Activated CD8-positive, alpha-beta memory T cell treated with anti-CD3 and anti-CD28 coated beads, Interleukin-2, amount 50 U/mL, for 1 hour (primary cell): ENCODE measurements at regions not wholly inside any gene's neighbourhood (a gene's known extent, or its start where the extent isn't known, plus 50 kb on each side); places are given as distances from the start of the nearest gene placed in this dataset.
"Not testable (repeated sequence)": the region's sequence is repeated elsewhere in the genome, so short reads cannot be mapped to it uniquely, and the experiment has no call there.

Source experiments
- DNase-seq: peaks from one replicate; pipeline ENCODE4 v3.0.0-alpha.2; 2020; ENCODE audit errors: extremely low read depth

GRCh38 chr16:26391833-26392232 lies 674.9 kb upstream of the C16orf82 start:
- no peak for DNase-seq

- DNase-seq, result no peak
Observed at GRCh38 chr16:26394409-26394808, 672.3 kb upstream of the C16orf82 start.

- no peak for DNase-seq
Observed at GRCh38 chr16:26395700-26396099, 671.0 kb upstream of the C16orf82 start.

- DNase-seq, result no peak
Observed at GRCh38 chr16:26396511-26397235, 670.1 kb upstream of the C16orf82 start.

GRCh38 chr16:26413780-26414179 lies 652.9 kb upstream of the C16orf82 start:
- DNase-seq, result no peak

- not testable (repeated sequence) for DNase-seq
Observed at GRCh38 chr16:26419458-26419857, 647.3 kb upstream of the C16orf82 start.

- no peak for DNase-seq
Observed at GRCh38 chr16:26430618-26431017, 636.1 kb upstream of the C16orf82 start.

GRCh38 chr16:26433807-26434206 lies 632.9 kb upstream of the C16orf82 start:
- no peak for DNase-seq

- no peak for DNase-seq
Observed at GRCh38 chr16:26441178-26441577, 625.5 kb upstream of the C16orf82 start.

- no peak for DNase-seq
Observed at GRCh38 chr16:26442321-26442720, 624.4 kb upstream of the C16orf82 start.

GRCh38 chr16:26447570-26447969 lies 619.2 kb upstream of the C16orf82 start:
- no peak for DNase-seq

- no peak for DNase-seq
Observed at GRCh38 chr16:26453215-26453614, 613.5 kb upstream of the C16orf82 start.

GRCh38 chr16:26454102-26454501 lies 612.6 kb upstream of the C16orf82 start:
- DNase-seq, result no peak

GRCh38 chr16:26456074-26456473 lies 610.7 kb upstream of the C16orf82 start:
- no peak for DNase-seq

GRCh38 chr16:26457095-26457494 lies 609.6 kb upstream of the C16orf82 start:
- no peak for DNase-seq

- DNase-seq, result no peak
Observed at GRCh38 chr16:26457882-26458281, 608.8 kb upstream of the C16orf82 start.

- no peak for DNase-seq
Observed at GRCh38 chr16:26464576-26465266, 602.0 kb upstream of the C16orf82 start.

- DNase-seq, result not testable (repeated sequence)
Observed at GRCh38 chr16:26474405-26474804, 592.3 kb upstream of the C16orf82 start.

- no peak for DNase-seq
Observed at GRCh38 chr16:26475596-26475995, 591.1 kb upstream of the C16orf82 start.

GRCh38 chr16:26491101-26491670 lies 575.5 kb upstream of the C16orf82 start:
- DNase-seq, result no peak

GRCh38 chr16:26491962-26492361 lies 574.8 kb upstream of the C16orf82 start:
- no peak for DNase-seq

- no peak for DNase-seq
Observed at GRCh38 chr16:26493751-26494150, 573.0 kb upstream of the C16orf82 start.

GRCh38 chr16:26497896-26498295 lies 568.8 kb upstream of the C16orf82 start:
- DNase-seq, result no peak
